Mammary epithelial cell (primary cell): ENCODE measurements at regions not wholly inside any gene's neighbourhood (a gene's known extent, or its start where the extent isn't known, plus 50 kb on each side); places are given as distances from the start of the nearest gene placed in this dataset.

Experiments used
- EZH2 ChIP-seq: IDR thresholded peaks from 2 replicates; pipeline ENCODE4 v1.6.1; 2012; ENCODE audit warnings: low read length, inconsistent platforms, borderline replicate concordance
- TF ChIP-seq, protein P1 (sequence below), 2 donors: IDR thresholded peaks in 1 of 2; conservative IDR thresholded peaks in 1 of 2; 2 replicates each; pipeline ENCODE4 v1.5.1; 2011 to 2012; ENCODE audit warnings: inconsistent platforms in 2 of 2, low read length in 2 of 2, mild to moderate bottlenecking in 2 of 2, control low read depth in 1 of 2, low read depth in 1 of 2; ENCODE audit not compliant: insufficient read depth in 1 of 2; ENCODE audit errors: extremely low read depth in 1 of 2

DNA sequence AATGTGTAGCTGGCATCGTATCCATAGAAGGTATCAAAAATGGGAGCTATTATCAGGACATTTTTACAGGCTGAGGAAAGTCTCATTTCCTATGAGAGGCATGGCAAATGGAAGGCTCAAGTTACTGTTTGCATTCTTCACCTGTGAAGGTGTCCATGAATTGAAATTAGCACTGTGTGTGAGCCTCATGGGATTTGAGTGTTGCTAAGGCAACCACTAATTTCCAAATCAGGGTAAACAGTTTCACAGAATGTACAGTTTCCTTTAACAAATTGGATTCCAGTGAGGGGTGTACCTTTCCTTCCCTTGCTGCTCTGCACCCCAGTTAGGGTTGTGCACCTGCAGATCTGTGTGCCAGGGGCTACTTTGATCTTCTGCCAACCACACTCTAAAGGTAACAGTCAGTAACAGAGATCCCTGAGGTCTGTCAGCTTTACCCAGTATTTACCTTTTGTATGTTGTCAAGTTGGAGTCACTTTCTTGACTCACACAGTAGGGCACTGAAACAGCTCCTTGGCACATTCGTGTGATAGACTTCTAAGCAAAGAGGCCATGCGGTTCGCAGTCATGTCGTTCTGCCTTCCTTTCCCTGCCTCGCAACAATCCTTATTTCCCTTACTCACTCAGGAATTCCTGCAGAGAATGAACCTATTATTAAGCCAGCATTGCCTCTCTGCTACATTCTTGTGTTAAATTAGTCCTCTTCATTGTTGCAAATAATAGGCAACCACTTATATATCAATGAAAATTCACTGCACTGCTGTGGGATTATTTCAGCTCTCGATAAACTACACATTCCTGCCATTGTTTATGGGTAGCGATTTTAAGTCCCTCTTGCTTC lies 129.8 kb upstream of the GBE1 start:
- TF ChIP-seq, protein P1, sequence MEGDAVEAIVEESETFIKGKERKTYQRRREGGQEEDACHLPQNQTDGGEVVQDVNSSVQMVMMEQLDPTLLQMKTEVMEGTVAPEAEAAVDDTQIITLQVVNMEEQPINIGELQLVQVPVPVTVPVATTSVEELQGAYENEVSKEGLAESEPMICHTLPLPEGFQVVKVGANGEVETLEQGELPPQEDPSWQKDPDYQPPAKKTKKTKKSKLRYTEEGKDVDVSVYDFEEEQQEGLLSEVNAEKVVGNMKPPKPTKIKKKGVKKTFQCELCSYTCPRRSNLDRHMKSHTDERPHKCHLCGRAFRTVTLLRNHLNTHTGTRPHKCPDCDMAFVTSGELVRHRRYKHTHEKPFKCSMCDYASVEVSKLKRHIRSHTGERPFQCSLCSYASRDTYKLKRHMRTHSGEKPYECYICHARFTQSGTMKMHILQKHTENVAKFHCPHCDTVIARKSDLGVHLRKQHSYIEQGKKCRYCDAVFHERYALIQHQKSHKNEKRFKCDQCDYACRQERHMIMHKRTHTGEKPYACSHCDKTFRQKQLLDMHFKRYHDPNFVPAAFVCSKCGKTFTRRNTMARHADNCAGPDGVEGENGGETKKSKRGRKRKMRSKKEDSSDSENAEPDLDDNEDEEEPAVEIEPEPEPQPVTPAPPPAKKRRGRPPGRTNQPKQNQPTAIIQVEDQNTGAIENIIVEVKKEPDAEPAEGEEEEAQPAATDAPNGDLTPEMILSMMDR (conservative IDR thresholded peaks at IDR 0.05 in 1 of 2, IDR thresholded peaks at IDR 0.05 in 1 of 2; ENCODE audit: extremely low read depth in 1 of 2, insufficient read depth in 1 of 2, low read depth in 1 of 2, low read length in 2 of 2): no peak
- TF ChIP-seq EZH2: no peak
